Heart left ventricle (tissue), 16 donors: ENCODE measurements at regions not wholly inside any gene's neighbourhood (a gene's known extent, or its start where the extent isn't known, plus 50 kb on each side); places are given as distances from the start of the nearest gene placed in this dataset.

Source experiments
- ATAC-seq, 4 donors: fragments of 200-7000 bp; cut with Tn5 transposase; one replicate each; pipeline ENCODE4 v1.9.1; 2020 to 2022; ENCODE audit warnings: moderate library complexity in 4 of 4, mild to moderate bottlenecking in 3 of 4, moderate number of reproducible peaks in 1 of 4
- DNase-seq, 5 donors: peaks; one replicate each; pipeline ENCODE4 v3.0.0-alpha.2; 2020
- H3K27ac ChIP-seq, 12 donors: fragments of 200-600 bp; sonication (generic) in 4 of 12; one replicate each; pipeline versions ENCODE4 v1.5.0 to v1.8.0; 2016 to 2022; ENCODE audit warnings: mild to moderate bottlenecking in 2 of 12
- H3K27me3 ChIP-seq, 9 donors: fragments of 200-600 bp; sonication (generic) in 2 of 9; one replicate each; pipeline versions ENCODE4 v1.5.1 to v1.8.0; 2016 to 2022; ENCODE audit warnings: mild to moderate bottlenecking in 3 of 9
- H3K36me3 ChIP-seq, 9 donors: fragments of 200-600 bp; sonication (generic) in 2 of 9; one replicate each; pipeline versions ENCODE4 v1.5.0 to v1.8.0; 2018 to 2022; ENCODE audit warnings: mild to moderate bottlenecking in 2 of 9
- H3K4me1 ChIP-seq, 12 donors: fragments of 200-600 bp; sonication (generic) in 4 of 12; one replicate each; pipeline versions ENCODE4 v1.5.0 to v1.8.0; 2016 to 2022; ENCODE audit warnings: mild to moderate bottlenecking in 3 of 12
- H3K4me3 ChIP-seq, 12 donors: fragments of 200-600 bp; sonication (generic) in 4 of 12; one replicate each; pipeline versions ENCODE4 v1.5.0 to v1.8.0; 2017 to 2022; ENCODE audit warnings: mild to moderate bottlenecking in 9 of 12, moderate library complexity in 4 of 12
- H3K9me3 ChIP-seq, 12 donors: fragments of 200-600 bp; sonication (generic) in 4 of 12; one replicate each; pipeline versions ENCODE4 v1.5.0 to v1.8.0; 2016 to 2022; ENCODE audit warnings: mild to moderate bottlenecking in 1 of 12
- CTCF ChIP-seq, 12 donors: fragments of 200-600 bp; sonication (generic) in 4 of 12; IDR thresholded peaks; one replicate each; pipeline versions ENCODE4 v1.5.0 to v1.8.0; 2018 to 2022; ENCODE audit warnings: antibody characterized with exemption in 12 of 12, mild to moderate bottlenecking in 5 of 12
- POLR2A ChIP-seq, 2 donors: fragments of 450-650 bp; IDR thresholded peaks; one replicate each; pipeline ENCODE4 v1.6.1; 2017; ENCODE audit warnings: antibody characterized with exemption in 2 of 2, mild to moderate bottlenecking in 2 of 2, moderate library complexity in 2 of 2
- WGBS, 4 donors: extraction: QIAGEN DNeasy Blood & Tissue Kit in 2 of 4; methylation state at CpG; one replicate each; pipeline versions ENCODE4 v1.1.5 to v1.1.7; 2013 to 2018; 5-methylcytosine and 5-hydroxymethylcytosine counted together
- intact Hi-C, 10 donors: fragments of 100-400 bp; cut with DNase I; formaldehyde crosslinking; loops; one replicate each; pipeline versions ENCODE4 v1.11.1 to v1.14.2; 2022
- donor health status: ischemic (EF 13 %, LVEDD 7.1; RV severe dilation, severe dysfunction).
- donor health status: healthy with polysubstance abuse.
- donor health status: DM: no; HTN: yes; CAD: no.
- donor health status: DM: no; HTN: no; CAD: no.
- donor health status: ischemic (EF 25% LVEDD 6.9; RV normal size, moderate dysfunction).
- donor health status: ischemic (EF 25% LVEDD 5.7; RV mildly dilated, moderate dysfunction).
- donor health status: healthy.
- donor health status: DM: yes; HTN: yes; CAD: no.
- donor health status: ischemic (EF 35%, LVEDD 5.7; RV mildly dilated, moderate dysfunction).
- donor health status: nonischemic (EF 11% LVEDD 7.7; RV severe dilation, severe dysfunction).
- donor health status: DM: yes; HTN: yes; CAD: no.
- donor health status: PGD.
- donor health status: ischemic (EF 29% LVEDD 5.4; RV normal size, mild dysfunction).
- donor health status: nonischemic (EF 23%, LVEDD 6.1; RV moderate dilation, normal function).

GRCh38 chr7:25493805-25494366 is 265.6 kb upstream of the NPVF start:
- no peaks in the 10 kb centered on the region for H3K36me3 ChIP-seq

GRCh38 chr7:25494896-25495295 is 266.6 kb upstream of the NPVF start:
- intact Hi-C loops, result loop anchor here in 1 of 10 donors (2.0 kb wide), 1 partner anchor 38 kb away; no protein-coding TSS in a partner anchor
- Histone ChIP-seq H3K27ac (peak overlapping the region in 8 of 12 donors; percentile 15 to 66 (median 60)), H3K27me3 (no peaks in the 10 kb centered on the region), H3K4me1 (peaks cover 0 to 29% (median 16%) of the 10 kb centered on the region in 12 donors), H3K4me3 (no peak overlapping the region), H3K36me3 (no peaks in the 10 kb centered on the region), H3K9me3 (peaks cover 0 to 4% (median 0%) of the 10 kb centered on the region in 12 donors)
- no peak for DNase-seq
- WGBS, 4 donors, result 88 to 96% (median 92%) methylated on average over 2 of the region's 2 CpGs
- TF ChIP-seq POLR2A (IDR thresholded peaks at IDR 0.05), result no peak
- TF ChIP-seq CTCF (IDR thresholded peaks at IDR 0.05), result no peak
- ATAC-seq, result no peak

More at GRCh38 chr7:25493805-25494366, 265.6 kb upstream of the NPVF start:
- Histone ChIP-seq H3K27me3 (no peaks in the 10 kb centered on the region), H3K4me3 (no peak overlapping the region), H3K4me1 (peaks cover 0 to 29% (median 16%) of the 10 kb centered on the region in 12 donors), H3K9me3 (peaks cover 0 to 4% (median 0%) of the 10 kb centered on the region in 12 donors), H3K27ac (no peak overlapping the region)
- intact Hi-C loops, result loop anchor here in 1 of 10 donors (2.0 kb wide), 1 partner anchor 37 kb away; no protein-coding TSS in a partner anchor
- DNase-seq (no peak), ATAC-seq (no peak)
- TF ChIP-seq CTCF (IDR thresholded peaks at IDR 0.05), result no peak
- no peak for TF ChIP-seq POLR2A (IDR thresholded peaks at IDR 0.05)
- 82 to 89% (median 88%) methylated on average over 8 of the region's 8 CpGs for WGBS, 4 donors

GRCh38 chr7:25495342-25496250 is 267.3 kb upstream of the NPVF start:
- WGBS, 4 donors, result 25 to 42% (median 38%) methylated on average over 10 to 11 of the region's 11 CpGs
- Histone ChIP-seq H3K4me3 (no peak overlapping the region), H3K27me3 (no peaks in the 10 kb centered on the region), H3K9me3 (peaks cover 0 to 4% (median 0%) of the 10 kb centered on the region in 12 donors), H3K36me3 (no peaks in the 10 kb centered on the region), H3K27ac (peak overlapping the region in 11 of 12 donors; percentile 29 to 71 (median 58)), H3K4me1 (peaks cover 0 to 29% (median 16%) of the 10 kb centered on the region in 12 donors)
- no peak for TF ChIP-seq POLR2A (IDR thresholded peaks at IDR 0.05)
- TF ChIP-seq CTCF (IDR thresholded peaks at IDR 0.05), result no peak
- DNase-seq, result peak in 3 of 5 donors; percentile 13 to 50 (median 28)
- peak in 2 of 4 donors; percentile 73 to 79 for ATAC-seq
- intact Hi-C loops, result loop anchor here in 1 of 10 donors (2.0 kb wide), 1 partner anchor 39 kb away; no protein-coding TSS in a partner anchor
